Neural progenitor cell (in vitro differentiated cells): ENCODE measurements at regions not wholly inside any gene's neighbourhood (a gene's known extent, or its start where the extent isn't known, plus 50 kb on each side); places are given as distances from the start of the nearest gene placed in this dataset.

Experiments used
- EZH2 ChIP-seq: fragments of 200-600 bp; sonication (generic); IDR thresholded peaks from 2 replicates; pipeline ENCODE4 v1.6.1; 2017; ENCODE audit warnings: antibody characterized with exemption, mild to moderate bottlenecking, moderate library complexity
- TF ChIP-seq, protein P1 (sequence below): fragments of 200-600 bp; sonication (generic); IDR thresholded peaks from 2 replicates; pipeline ENCODE4 v1.5.1; 2017; ENCODE audit warnings: antibody characterized with exemption, mild to moderate bottlenecking

DNA sequence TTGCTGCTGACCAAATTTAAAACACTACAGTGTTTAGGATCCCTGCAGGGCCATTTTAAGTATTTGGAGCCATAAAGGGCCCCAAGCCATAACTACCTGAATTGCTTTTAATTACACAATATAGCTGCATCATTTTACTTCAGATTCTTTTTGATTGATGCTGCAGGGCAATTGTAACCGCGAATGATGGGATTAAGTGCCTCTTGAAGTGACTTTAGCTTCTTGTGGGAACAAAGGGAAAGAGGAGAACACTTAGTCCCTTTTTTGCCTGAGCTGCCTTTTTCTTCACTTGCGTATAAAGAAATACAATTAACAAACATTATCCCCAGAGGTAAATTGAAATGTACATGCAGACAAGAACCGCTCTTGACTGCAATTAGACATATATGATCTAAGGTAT lies 228.5 kb downstream of the ZIC5 start:
- TF ChIP-seq, protein P1, sequence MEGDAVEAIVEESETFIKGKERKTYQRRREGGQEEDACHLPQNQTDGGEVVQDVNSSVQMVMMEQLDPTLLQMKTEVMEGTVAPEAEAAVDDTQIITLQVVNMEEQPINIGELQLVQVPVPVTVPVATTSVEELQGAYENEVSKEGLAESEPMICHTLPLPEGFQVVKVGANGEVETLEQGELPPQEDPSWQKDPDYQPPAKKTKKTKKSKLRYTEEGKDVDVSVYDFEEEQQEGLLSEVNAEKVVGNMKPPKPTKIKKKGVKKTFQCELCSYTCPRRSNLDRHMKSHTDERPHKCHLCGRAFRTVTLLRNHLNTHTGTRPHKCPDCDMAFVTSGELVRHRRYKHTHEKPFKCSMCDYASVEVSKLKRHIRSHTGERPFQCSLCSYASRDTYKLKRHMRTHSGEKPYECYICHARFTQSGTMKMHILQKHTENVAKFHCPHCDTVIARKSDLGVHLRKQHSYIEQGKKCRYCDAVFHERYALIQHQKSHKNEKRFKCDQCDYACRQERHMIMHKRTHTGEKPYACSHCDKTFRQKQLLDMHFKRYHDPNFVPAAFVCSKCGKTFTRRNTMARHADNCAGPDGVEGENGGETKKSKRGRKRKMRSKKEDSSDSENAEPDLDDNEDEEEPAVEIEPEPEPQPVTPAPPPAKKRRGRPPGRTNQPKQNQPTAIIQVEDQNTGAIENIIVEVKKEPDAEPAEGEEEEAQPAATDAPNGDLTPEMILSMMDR = no peak
- TF ChIP-seq EZH2 = no peak
